Caco-2 (cell line): ENCODE measurements at regions not wholly inside any gene's neighbourhood (a gene's known extent, or its start where the extent isn't known, plus 50 kb on each side); places are given as distances from the start of the nearest gene placed in this dataset.

ENCODE experiments used
- BruUV-seq: library from RNA; stranded (reverse); fragments of 400-500 nt; replicated peaks from 2 replicates; lab custom pipeline; 2021; lab: Mats Ljungman, UMichigan
- CTCF ChIA-PET: fragments of 300-600 bp; sonication (Branson Sonifier 250); formaldehyde crosslinking; loops from one replicate; lab custom pipeline; 2022; ENCODE audit warnings: antibody characterized with exemption; lab: Charles Lee
- POLR2A ChIA-PET: fragments of 300-600 bp; sonication (Branson Sonifier 250); formaldehyde crosslinking; loops from one replicate; lab custom pipeline; 2022; ENCODE audit warnings: antibody characterized with exemption; lab: Charles Lee
- DNase-seq, 2 experiments: peaks; one replicate each; pipeline versions ENCODE4 v3.0.0 to v3.0.0-alpha.2; 2020 to 2022
- H3K27me3 ChIP-seq: replicated peaks from 2 replicates; pipeline ENCODE4 v1.6.0; 2011; ENCODE audit warnings: low read length; ENCODE audit not compliant: control insufficient read depth, insufficient read depth
- H3K36me3 ChIP-seq: 2 replicates; pipeline ENCODE4 v1.5.1; 2011; ENCODE audit warnings: low read length; ENCODE audit not compliant: control insufficient read depth, insufficient read depth
- H3K4me1 ChIP-seq: fragments of 250-450 bp; sonication (Bioruptor Pico); 2 replicates; pipeline ENCODE4 v1.5.1; 2020; ENCODE audit warnings: mild to moderate bottlenecking
- H3K4me3 ChIP-seq: 2 replicates; pipeline ENCODE4 v1.5.1; 2011; ENCODE audit warnings: low read depth, mild to moderate bottlenecking, control low read depth, low read length
- H3K9me3 ChIP-seq: fragments of 250-450 bp; sonication (Bioruptor Pico); 2 replicates; pipeline ENCODE4 v1.5.1; 2020; ENCODE audit warnings: mild to moderate bottlenecking, moderate library complexity
- H3K27ac Mint-ChIP-seq: one replicate; pipeline ENCODE4 v1.8.0; 2022; ENCODE audit warnings: mixed read lengths; ENCODE audit not compliant: unreplicated experiment
- H3K27me3 Mint-ChIP-seq: one replicate; pipeline ENCODE4 v1.8.0; 2022; ENCODE audit warnings: mixed read lengths; ENCODE audit not compliant: insufficient read depth, unreplicated experiment
- H3K36me3 Mint-ChIP-seq: one replicate; pipeline ENCODE4 v1.8.0; 2022; ENCODE audit warnings: mild to moderate bottlenecking, mixed read lengths; ENCODE audit not compliant: insufficient read depth, unreplicated experiment
- H3K4me1 Mint-ChIP-seq: one replicate; pipeline ENCODE4 v1.8.0; 2022; ENCODE audit warnings: low read depth, mixed read lengths; ENCODE audit not compliant: unreplicated experiment
- H3K4me3 Mint-ChIP-seq: one replicate; pipeline ENCODE4 v1.8.0; 2022; ENCODE audit warnings: mild to moderate bottlenecking, moderate library complexity, mixed read lengths; ENCODE audit not compliant: unreplicated experiment
- H3K9me3 Mint-ChIP-seq: one replicate; pipeline ENCODE4 v1.8.0; 2022; ENCODE audit warnings: mixed read lengths; ENCODE audit not compliant: unreplicated experiment
- CTCF ChIP-seq, 2 experiments: fragments of 200-600 bp in 1 of 2; IDR thresholded peaks; 1 replicate in 1 of 2; 2 replicates in 1 of 2; pipeline versions ENCODE4 v1.5.1 to v1.8.0; 2011 to 2022; ENCODE audit warnings: antibody characterized with exemption in 1 of 2, control low read depth in 1 of 2, inconsistent platforms in 1 of 2, low read depth in 1 of 2, low read length in 1 of 2, mild to moderate bottlenecking in 1 of 2, moderate library complexity in 1 of 2; ENCODE audit not compliant: insufficient read depth in 1 of 2, severe bottlenecking in 1 of 2, unreplicated experiment in 1 of 2
- intact Hi-C: fragments of 100-400 bp; cut with micrococcal nuclease; formaldehyde crosslinking; loops from one replicate; pipeline ENCODE4 v1.10.0; 2022; ENCODE audit not compliant: unreplicated experiment

DNA sequence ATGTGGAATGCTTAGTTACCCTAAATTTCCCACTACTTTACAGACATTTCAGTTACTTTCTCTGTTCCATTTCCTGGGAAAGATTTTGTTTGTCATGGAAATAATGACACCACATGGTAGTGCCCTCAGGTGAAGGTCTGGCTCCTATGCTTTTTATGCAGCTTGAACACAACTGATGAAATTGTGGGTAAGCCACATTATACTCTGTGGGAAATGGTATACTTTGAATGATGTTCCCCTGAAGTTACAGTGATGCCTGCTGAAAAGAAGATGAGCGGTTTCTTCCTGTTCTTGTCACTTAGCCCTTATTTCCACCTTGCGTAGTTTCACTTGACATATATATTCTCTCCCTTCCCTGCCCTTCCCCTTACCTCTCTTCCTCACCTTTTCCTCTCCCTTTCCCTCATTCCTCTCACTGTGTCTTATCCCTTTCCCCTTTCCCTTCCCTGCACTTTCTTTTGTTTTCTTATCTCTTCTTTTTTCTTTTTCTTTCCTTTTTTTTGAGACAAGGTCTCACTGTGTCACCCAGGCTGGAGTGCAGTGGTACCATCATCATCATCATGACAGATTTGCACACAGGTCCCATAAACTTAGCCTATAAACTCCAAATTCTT, 280.8 kb upstream of the IL12B start:
- no peak for DNase-seq
- H3K36me3 Mint-ChIP-seq, result no peaks in the 10 kb centered on the region
- intact Hi-C loops, result no loop called here
- H3K4me3 Mint-ChIP-seq, result no peak overlapping the region
- no peaks in the 10 kb centered on the region for H3K4me1 Mint-ChIP-seq
- ChIA-PET CTCF (no interaction called here), POLR2A (no interaction called here)
- no peak for TF ChIP-seq CTCF (IDR thresholded peaks at IDR 0.05; ENCODE audit: insufficient read depth in 1 of 2, low read depth in 1 of 2, low read length in 1 of 2, severe bottlenecking in 1 of 2, unreplicated experiment in 1 of 2)
- H3K36me3 ChIP-seq, result no peaks in the 10 kb centered on the region
- peaks cover 10% of the 10 kb centered on the region for H3K27me3 Mint-ChIP-seq
- H3K9me3 ChIP-seq, result no peaks in the 10 kb centered on the region
- H3K27me3 ChIP-seq, result no peaks in the 10 kb centered on the region
- no peak overlapping the region for H3K4me3 ChIP-seq
- BruUV-seq, result no TSS peak
- no peaks in the 10 kb centered on the region for H3K9me3 Mint-ChIP-seq
- no peak overlapping the region for H3K27ac Mint-ChIP-seq
- H3K4me1 ChIP-seq, result no peaks in the 10 kb centered on the region

DNA sequence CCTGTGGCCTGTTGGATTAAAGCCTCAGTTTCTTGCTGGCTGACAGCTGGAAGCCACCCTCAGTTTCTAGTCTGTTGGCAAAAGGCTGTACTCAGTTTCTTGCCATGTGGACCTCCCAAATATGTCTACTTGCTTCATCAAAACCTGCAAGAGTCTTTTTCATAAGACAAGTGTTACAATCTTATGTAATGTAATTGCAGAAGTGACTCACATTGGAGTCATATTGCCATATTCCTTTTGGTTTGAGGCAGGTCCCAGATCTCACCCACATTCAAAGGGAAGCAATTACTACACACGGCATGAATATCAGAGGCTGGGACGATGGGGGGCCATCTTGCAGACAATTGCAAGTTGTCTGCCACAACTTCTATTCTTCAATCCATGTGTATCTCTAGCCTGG, 286.7 kb upstream of the IL12B start:
- Mint-ChIP-seq H3K36me3 (no peaks in the 10 kb centered on the region), H3K9me3 (no peaks in the 10 kb centered on the region), H3K4me3 (no peak overlapping the region), H3K27me3 (peaks cover 11% of the 10 kb centered on the region), H3K4me1 (no peaks in the 10 kb centered on the region), H3K27ac (no peak overlapping the region)
- no peak for TF ChIP-seq CTCF (IDR thresholded peaks at IDR 0.05; ENCODE audit: insufficient read depth in 1 of 2, low read depth in 1 of 2, low read length in 1 of 2, severe bottlenecking in 1 of 2, unreplicated experiment in 1 of 2)
- no peaks in the 10 kb centered on the region for H3K36me3 ChIP-seq
- CTCF ChIA-PET, result no interaction called here
- no TSS peak for BruUV-seq
- POLR2A ChIA-PET, result no interaction called here
- no peaks in the 10 kb centered on the region for H3K27me3 ChIP-seq
- H3K4me1 ChIP-seq, result no peaks in the 10 kb centered on the region
- H3K4me3 ChIP-seq, result no peak overlapping the region
- no peaks in the 10 kb centered on the region for H3K9me3 ChIP-seq
- DNase-seq, result no peak
- intact Hi-C loops, result no loop called here

- H3K27ac Mint-ChIP-seq, result no peak overlapping the region
- H3K36me3 ChIP-seq, result no peaks in the 10 kb centered on the region
- no peak overlapping the region for H3K4me3 ChIP-seq
- intact Hi-C loops, result no loop called here
- POLR2A ChIA-PET, result no interaction called here
- no peak for TF ChIP-seq CTCF (IDR thresholded peaks at IDR 0.05; ENCODE audit: insufficient read depth in 1 of 2, low read depth in 1 of 2, low read length in 1 of 2, severe bottlenecking in 1 of 2, unreplicated experiment in 1 of 2)
- CTCF ChIA-PET, result no interaction called here
- no peak for DNase-seq
- no peaks in the 10 kb centered on the region for H3K4me1 ChIP-seq
- H3K4me3 Mint-ChIP-seq, result no peak overlapping the region
- peaks cover 8% of the 10 kb centered on the region for H3K27me3 Mint-ChIP-seq
- H3K4me1 Mint-ChIP-seq, result no peaks in the 10 kb centered on the region
- H3K9me3 ChIP-seq, result peaks cover 11% of the 10 kb centered on the region
- no peaks in the 10 kb centered on the region for H3K27me3 ChIP-seq
- no peaks in the 10 kb centered on the region for H3K36me3 Mint-ChIP-seq
- peaks cover 7% of the 10 kb centered on the region for H3K9me3 Mint-ChIP-seq
- no TSS peak for BruUV-seq
Observed at GRCh38 chr5:159619826-159620225, 289.5 kb upstream of the IL12B start.
